PFSK-1 (cell line): ENCODE measurements at regions not wholly inside any gene's neighbourhood (a gene's known extent, or its start where the extent isn't known, plus 50 kb on each side); places are given as distances from the start of the nearest gene placed in this dataset.

Experiments used
- FOXP2 ChIP-seq: optimal IDR thresholded peaks from 2 replicates; pipeline ENCODE3; 2011; ENCODE audit warnings: borderline replicate concordance, control low read depth, inconsistent platforms; ENCODE audit not compliant: insufficient read depth; ENCODE audit errors: extremely low read length, extremely low read depth
- POLR2AphosphoS5 ChIP-seq: IDR thresholded peaks from 2 replicates; pipeline ENCODE4 v1.6.1; 2012; ENCODE audit warnings: low read depth, mild to moderate bottlenecking, control low read depth, low read length, moderate library complexity
- REST ChIP-seq, 2 experiments: IDR thresholded peaks; 2 replicates each; pipeline versions ENCODE4 v1.6.1 to v1.8.0; 2011 to 2012; ENCODE audit warnings: low read depth in 2 of 2, low read length in 2 of 2, control low read depth in 1 of 2, inconsistent platforms in 1 of 2, mild to moderate bottlenecking in 1 of 2, moderate library complexity in 1 of 2; ENCODE audit not compliant: insufficient read depth in 1 of 2
- SIN3A ChIP-seq: IDR thresholded peaks from 2 replicates; pipeline ENCODE4 v1.6.1; 2012; ENCODE audit warnings: mild to moderate bottlenecking, low read length, moderate library complexity, borderline replicate concordance; ENCODE audit not compliant: insufficient read depth
- TAF1 ChIP-seq: IDR thresholded peaks from 2 replicates; pipeline ENCODE4 v1.6.1; 2012; ENCODE audit warnings: low read length, control low read depth, borderline replicate concordance; ENCODE audit not compliant: insufficient read depth

GRCh38 chr1:187654635-187655034 is 825.9 kb downstream of the PLA2G4A start:
- TF ChIP-seq POLR2AphosphoS5 = no peak
- TF ChIP-seq SIN3A = no peak

GRCh38 chr1:187655104-187655503 is 826.4 kb downstream of the PLA2G4A start:
- TF ChIP-seq TAF1 = no peak
- no peak for TF ChIP-seq POLR2AphosphoS5

GRCh38 chr1:187665483-187665882 is 836.7 kb downstream of the PLA2G4A start:
- TF ChIP-seq SIN3A (no peak), FOXP2 (no peak), TAF1 (no peak), REST (IDR thresholded peaks at IDR 0.05; ENCODE audit: insufficient read depth in 1 of 2, low read depth in 2 of 2, low read length in 2 of 2) (no peak), POLR2AphosphoS5 (no peak)

GRCh38 chr1:187680823-187681222 is 852.1 kb downstream of the PLA2G4A start:
- TF ChIP-seq POLR2AphosphoS5 (no peak), FOXP2 (no peak), TAF1 (no peak), SIN3A (no peak), REST (IDR thresholded peaks at IDR 0.05; ENCODE audit: insufficient read depth in 1 of 2, low read depth in 2 of 2, low read length in 2 of 2) (no peak)

- TF ChIP-seq TAF1 (no peak), FOXP2 (no peak), SIN3A (no peak), POLR2AphosphoS5 (no peak), REST (IDR thresholded peaks at IDR 0.05; ENCODE audit: insufficient read depth in 1 of 2, low read depth in 2 of 2, low read length in 2 of 2) (no peak)
These were observed 853.4 kb downstream of the PLA2G4A start for GRCh38 chr1:187682112-187682511.

- TF ChIP-seq TAF1 (no peak), POLR2AphosphoS5 (no peak), REST (IDR thresholded peaks at IDR 0.05; ENCODE audit: insufficient read depth in 1 of 2, low read depth in 2 of 2, low read length in 2 of 2) (no peak), FOXP2 (no peak), SIN3A (no peak)
These were observed 856.6 kb downstream of the PLA2G4A start for GRCh38 chr1:187685333-187685732.
